ENCODE measurements at regions not wholly inside any gene's neighbourhood (a gene's known extent, or its start where the extent isn't known, plus 50 kb on each side); places are given as distances from the start of the nearest gene placed in this dataset.

GRCh38 chr3:177300842-177301241 lies 103.6 kb upstream of the TBL1XR1 start:
- TF ChIP-seq CTCF (conservative IDR thresholded peaks at IDR 0.05; ENCODE audit: low read length): no peak
- no peak for TF ChIP-seq EZH2phosphoT487 (IDR thresholded peaks at IDR 0.05; ENCODE audit: borderline replicate concordance)

All from Loucy (cell line).